GM12878 (cell line): ENCODE measurements at regions not wholly inside any gene's neighbourhood (a gene's known extent, or its start where the extent isn't known, plus 50 kb on each side); places are given as distances from the start of the nearest gene placed in this dataset.

Experiments used
- CBX5 ChIP-seq: sonication (generic); IDR thresholded peaks from 2 replicates; pipeline ENCODE4 v1.6.1; 2016; ENCODE audit warnings: low read depth, moderate library complexity, mild to moderate bottlenecking, inconsistent platforms
- CREB1 ChIP-seq: IDR thresholded peaks from 2 replicates; pipeline ENCODE4 v1.6.1; 2012; ENCODE audit warnings: low read depth, mild to moderate bottlenecking, inconsistent platforms
- CTCF ChIP-seq, 3 experiments: IDR thresholded peaks in 2 of 3; conservative IDR thresholded peaks in 1 of 3; 2 replicates each; pipeline ENCODE4 v1.5.1; 2011; ENCODE audit warnings: low read depth in 3 of 3, low read length in 3 of 3, mild to moderate bottlenecking in 3 of 3, control low read depth in 2 of 3, moderate library complexity in 2 of 3, inconsistent platforms in 1 of 3, mixed read lengths in 1 of 3; ENCODE audit not compliant: control insufficient read depth in 2 of 3, insufficient read depth in 1 of 3; ENCODE audit errors: extremely low read depth in 1 of 3
- CUX1 ChIP-seq: IDR thresholded peaks from 2 replicates; pipeline ENCODE4 v1.6.1; 2012; ENCODE audit warnings: improper control_type of control experiment, low read depth, low read length; ENCODE audit not compliant: insufficient replicate concordance
- IKZF2 ChIP-seq, 2 experiments: fragments of 450-650 bp; IDR thresholded peaks; 2 replicates each; pipeline ENCODE4 v1.6.1; 2017; ENCODE audit warnings: mild to moderate bottlenecking in 2 of 2, moderate library complexity in 2 of 2
- JUNB ChIP-seq: IDR thresholded peaks from 2 replicates; pipeline ENCODE4 v1.6.1; 2016; ENCODE audit warnings: antibody characterized with exemption, mild to moderate bottlenecking
- POLR2A ChIP-seq: IDR thresholded peaks from 2 replicates; pipeline ENCODE4 v1.6.1; 2011; ENCODE audit warnings: low read depth, mild to moderate bottlenecking, low read length
- SUZ12 ChIP-seq: fragments of 200-600 bp; sonication (generic); IDR thresholded peaks from one replicate; pipeline ENCODE4 v1.6.1; 2018; ENCODE audit warnings: antibody characterized with exemption, mild to moderate bottlenecking; ENCODE audit not compliant: unreplicated experiment
- TF ChIP-seq, protein P1 (sequence below): IDR thresholded peaks from 2 replicates; pipeline ENCODE4 v1.6.1; 2012; ENCODE audit warnings: low read length, inconsistent platforms
- TF ChIP-seq, protein P2 (sequence below): IDR thresholded peaks from 2 replicates; pipeline ENCODE4 v1.6.1; 2011; ENCODE audit warnings: low read depth, mild to moderate bottlenecking, low read length, moderate library complexity, borderline replicate concordance; ENCODE audit errors: extremely low read depth

GRCh38 chr5:53318303-53318702, 162.1 kb upstream of the FST start:
- TF ChIP-seq, protein P1, sequence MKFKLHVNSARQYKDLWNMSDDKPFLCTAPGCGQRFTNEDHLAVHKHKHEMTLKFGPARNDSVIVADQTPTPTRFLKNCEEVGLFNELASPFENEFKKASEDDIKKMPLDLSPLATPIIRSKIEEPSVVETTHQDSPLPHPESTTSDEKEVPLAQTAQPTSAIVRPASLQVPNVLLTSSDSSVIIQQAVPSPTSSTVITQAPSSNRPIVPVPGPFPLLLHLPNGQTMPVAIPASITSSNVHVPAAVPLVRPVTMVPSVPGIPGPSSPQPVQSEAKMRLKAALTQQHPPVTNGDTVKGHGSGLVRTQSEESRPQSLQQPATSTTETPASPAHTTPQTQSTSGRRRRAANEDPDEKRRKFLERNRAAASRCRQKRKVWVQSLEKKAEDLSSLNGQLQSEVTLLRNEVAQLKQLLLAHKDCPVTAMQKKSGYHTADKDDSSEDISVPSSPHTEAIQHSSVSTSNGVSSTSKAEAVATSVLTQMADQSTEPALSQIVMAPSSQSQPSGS: no peak
- TF ChIP-seq CTCF (IDR thresholded peaks at IDR 0.05 in 2 of 3, conservative IDR thresholded peaks at IDR 0.05 in 1 of 3; ENCODE audit: control insufficient read depth in 2 of 3, extremely low read depth in 1 of 3, insufficient read depth in 1 of 3, low read depth in 3 of 3, low read length in 3 of 3) (peak in 1 of 3 experiments; percentile 1; a peak in 1 of 6 replicates), CBX5 (no peak), CREB1 (no peak), JUNB (no peak), IKZF2 (IDR thresholded peaks at IDR 0.05) (no peak), CUX1 (no peak), POLR2A (no peak), SUZ12 (no peak)
- TF ChIP-seq, protein P2, sequence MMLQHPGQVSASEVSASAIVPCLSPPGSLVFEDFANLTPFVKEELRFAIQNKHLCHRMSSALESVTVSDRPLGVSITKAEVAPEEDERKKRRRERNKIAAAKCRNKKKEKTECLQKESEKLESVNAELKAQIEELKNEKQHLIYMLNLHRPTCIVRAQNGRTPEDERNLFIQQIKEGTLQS: no peak
